GM18505 (cell line): ENCODE measurements at regions not wholly inside any gene's neighbourhood (a gene's known extent, or its start where the extent isn't known, plus 50 kb on each side); places are given as distances from the start of the nearest gene placed in this dataset.

Experiments used
- ATAC-seq: cut with Tn5 transposase; IDR thresholded peaks from one replicate; pipeline ENCODE4 v1.9.1; 2021; ENCODE audit not compliant: unreplicated experiment
- POLR2A ChIP-seq: IDR thresholded peaks from 4 replicates; pipeline ENCODE4 v1.6.1; 2011; ENCODE audit warnings: borderline replicate concordance; ENCODE audit not compliant: insufficient read depth, insufficient read length; ENCODE audit errors: extremely low read depth

GRCh38 chr9:115632391-115632790, 514.4 kb upstream of the TNC start:
- no peak for ATAC-seq
- no peak for TF ChIP-seq POLR2A

- TF ChIP-seq POLR2A: no peak
- ATAC-seq: no peak
Observed at GRCh38 chr9:115633104-115633503, 515.1 kb upstream of the TNC start.

GRCh38 chr9:115635680-115636383, 517.8 kb upstream of the PAPPA start:
- no peak for ATAC-seq
- no peak for TF ChIP-seq POLR2A

GRCh38 chr9:115636596-115636995, 517.0 kb upstream of the PAPPA start:
- ATAC-seq: no peak
- TF ChIP-seq POLR2A: no peak

- no peak for ATAC-seq
- TF ChIP-seq POLR2A: no peak
Observed at GRCh38 chr9:115637661-115638060, 515.9 kb upstream of the PAPPA start.

- ATAC-seq: no peak
- TF ChIP-seq POLR2A: no peak
Observed at GRCh38 chr9:115640887-115641286, 512.7 kb upstream of the PAPPA start.

- no peak for ATAC-seq
- TF ChIP-seq POLR2A: no peak
Observed at GRCh38 chr9:115642285-115642684, 511.3 kb upstream of the PAPPA start.

- ATAC-seq: no peak
- TF ChIP-seq POLR2A: no peak
Observed at GRCh38 chr9:115643948-115644727, 509.5 kb upstream of the PAPPA start.

- no peak for ATAC-seq
- TF ChIP-seq POLR2A: no peak
Observed at GRCh38 chr9:115649991-115650472, 503.6 kb upstream of the PAPPA start.

GRCh38 chr9:115650768-115651167, 502.8 kb upstream of the PAPPA start:
- no peak for TF ChIP-seq POLR2A
- ATAC-seq: no peak

- no peak for ATAC-seq
- no peak for TF ChIP-seq POLR2A
Observed at GRCh38 chr9:115651461-115651860, 502.1 kb upstream of the PAPPA start.

GRCh38 chr9:115653171-115653606, 500.4 kb upstream of the PAPPA start:
- no peak for ATAC-seq
- TF ChIP-seq POLR2A: no peak

GRCh38 chr9:115657695-115658094, 495.9 kb upstream of the PAPPA start:
- TF ChIP-seq POLR2A: no peak
- no peak for ATAC-seq

- no peak for ATAC-seq
- no peak for TF ChIP-seq POLR2A
Observed at GRCh38 chr9:115665519-115665918, 488.1 kb upstream of the PAPPA start.
